ENCODE measurements at regions not wholly inside any gene's neighbourhood (a gene's known extent, or its start where the extent isn't known, plus 50 kb on each side); places are given as distances from the start of the nearest gene placed in this dataset.

DNA sequence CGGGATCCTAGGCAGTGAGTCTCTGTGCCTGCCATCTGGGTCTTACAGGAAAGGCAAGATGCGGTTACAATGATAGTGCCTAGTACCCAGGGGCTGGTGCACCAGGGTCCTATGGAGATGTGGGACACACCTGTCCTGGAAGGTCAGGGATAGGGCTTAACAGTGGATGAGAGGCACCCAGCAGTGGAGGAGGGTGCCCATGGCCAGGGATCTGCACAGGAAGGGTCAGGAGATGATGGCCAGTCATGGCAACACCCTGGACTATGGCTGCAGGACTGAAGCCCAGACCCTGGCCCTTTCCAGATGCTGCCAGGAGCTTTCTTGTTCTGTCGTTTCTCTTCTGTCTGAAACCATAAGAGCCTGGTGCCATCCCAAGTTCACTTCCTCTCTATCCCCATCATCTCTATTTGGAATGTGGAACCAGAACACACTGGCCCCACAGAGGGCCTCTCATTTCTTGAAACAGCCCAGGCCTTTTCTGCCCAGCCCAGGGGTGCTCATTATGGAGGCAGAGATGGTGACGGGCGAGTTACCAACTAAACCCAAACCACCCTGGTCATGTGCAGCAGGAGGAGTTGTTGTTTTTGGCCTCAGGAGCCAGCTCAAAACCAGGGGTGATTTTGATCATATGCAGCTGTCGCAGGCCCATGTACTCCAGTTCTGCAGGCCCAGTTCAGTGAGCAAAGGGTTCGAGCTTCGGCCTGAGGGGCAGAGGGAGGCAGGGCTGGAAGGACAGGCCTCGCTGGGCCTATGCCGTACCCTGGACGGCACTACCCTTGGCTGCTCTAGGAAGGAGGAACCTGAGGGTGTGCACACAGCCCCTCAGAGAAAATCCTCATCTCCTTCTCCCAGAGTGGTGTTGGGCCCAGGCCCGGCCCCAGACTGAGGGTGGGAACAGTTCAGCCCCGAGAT lies 52.6 kb upstream of the GDF10 start:
- intact Hi-C loops (cut with micrococcal nuclease) = no loop called here

DNA sequence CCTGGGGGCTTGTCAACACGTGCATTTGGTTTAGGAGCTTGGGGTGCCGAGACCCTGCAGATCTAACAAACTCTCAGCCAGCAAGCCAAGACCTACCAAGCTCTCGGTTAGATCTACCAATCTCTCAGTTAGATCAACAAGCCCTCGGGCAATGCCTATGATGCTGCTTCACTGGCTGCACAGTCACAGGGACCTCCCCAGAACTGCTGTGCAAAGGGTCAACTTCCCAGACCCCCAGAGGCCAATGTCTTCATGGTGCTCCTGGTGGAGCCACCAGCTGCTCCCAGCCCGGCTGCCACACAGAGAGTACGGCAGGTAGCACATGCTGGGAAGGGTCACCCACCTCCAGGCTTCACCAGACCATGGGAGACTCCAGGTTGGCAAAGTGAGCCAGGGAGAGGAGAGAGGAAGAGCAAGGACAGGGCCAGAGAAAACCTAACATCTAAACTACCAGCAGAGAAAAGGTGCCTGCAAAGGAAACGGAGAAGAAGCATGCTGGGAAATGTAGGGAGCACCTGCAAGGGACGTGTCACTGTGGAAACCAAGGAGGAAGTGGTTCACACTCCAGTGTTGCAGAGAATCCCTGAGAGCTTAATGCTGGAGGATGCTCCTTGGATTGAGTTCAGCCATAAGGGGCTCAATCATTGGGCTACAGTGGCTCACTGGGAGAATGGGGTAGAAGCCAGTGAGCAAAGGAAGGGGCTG lies 51.5 kb upstream of the GDF10 start:
- intact Hi-C loops (cut with micrococcal nuclease) = no loop called here

DNA sequence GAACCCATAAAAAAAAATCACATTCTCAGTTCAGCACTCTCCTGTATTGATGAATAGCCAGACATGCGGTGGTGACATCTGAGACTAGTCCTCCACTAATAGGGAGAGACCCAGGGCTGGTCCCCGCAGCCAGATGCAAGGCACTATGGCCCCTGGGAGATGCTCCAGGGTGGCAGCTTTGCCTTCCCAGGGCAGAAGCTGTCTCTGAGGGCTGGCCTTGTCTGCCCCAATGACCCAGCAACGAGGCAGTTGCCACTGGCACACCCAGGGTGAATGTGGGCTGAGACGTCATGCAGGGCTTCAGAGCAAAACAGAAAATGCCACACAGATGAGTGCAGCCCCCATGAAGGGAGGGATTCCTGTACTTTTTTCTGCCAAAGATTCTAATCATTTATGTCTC lies 50.1 kb upstream of the GDF10 start:
- intact Hi-C loops (cut with micrococcal nuclease) = no loop called here
